OCI-LY7 (cell line): ENCODE measurements at regions not wholly inside any gene's neighbourhood (a gene's known extent, or its start where the extent isn't known, plus 50 kb on each side); places are given as distances from the start of the nearest gene placed in this dataset.

Source experiments
- EZH2phosphoT487 ChIP-seq: fragments of 200-600 bp; sonication (generic); IDR thresholded peaks from 2 replicates; pipeline ENCODE4 v1.6.1; 2018; ENCODE audit warnings: low read depth, borderline replicate concordance, mild to moderate bottlenecking, mixed run types, antibody characterized with exemption, low read length, moderate library complexity, mixed read lengths
- TF ChIP-seq, protein P1 (sequence below): fragments of 200-600 bp; sonication (generic); conservative IDR thresholded peaks from 2 replicates; pipeline ENCODE4 v1.5.1; 2014; ENCODE audit warnings: mild to moderate bottlenecking, antibody characterized with exemption, low read length, moderate library complexity, mixed read lengths

- TF ChIP-seq, protein P1, sequence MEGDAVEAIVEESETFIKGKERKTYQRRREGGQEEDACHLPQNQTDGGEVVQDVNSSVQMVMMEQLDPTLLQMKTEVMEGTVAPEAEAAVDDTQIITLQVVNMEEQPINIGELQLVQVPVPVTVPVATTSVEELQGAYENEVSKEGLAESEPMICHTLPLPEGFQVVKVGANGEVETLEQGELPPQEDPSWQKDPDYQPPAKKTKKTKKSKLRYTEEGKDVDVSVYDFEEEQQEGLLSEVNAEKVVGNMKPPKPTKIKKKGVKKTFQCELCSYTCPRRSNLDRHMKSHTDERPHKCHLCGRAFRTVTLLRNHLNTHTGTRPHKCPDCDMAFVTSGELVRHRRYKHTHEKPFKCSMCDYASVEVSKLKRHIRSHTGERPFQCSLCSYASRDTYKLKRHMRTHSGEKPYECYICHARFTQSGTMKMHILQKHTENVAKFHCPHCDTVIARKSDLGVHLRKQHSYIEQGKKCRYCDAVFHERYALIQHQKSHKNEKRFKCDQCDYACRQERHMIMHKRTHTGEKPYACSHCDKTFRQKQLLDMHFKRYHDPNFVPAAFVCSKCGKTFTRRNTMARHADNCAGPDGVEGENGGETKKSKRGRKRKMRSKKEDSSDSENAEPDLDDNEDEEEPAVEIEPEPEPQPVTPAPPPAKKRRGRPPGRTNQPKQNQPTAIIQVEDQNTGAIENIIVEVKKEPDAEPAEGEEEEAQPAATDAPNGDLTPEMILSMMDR = peak; percentile 83
- TF ChIP-seq EZH2phosphoT487 = no peak
Measured at GRCh38 chr4:149031399-149031798, 589.2 kb upstream of the NR3C2 start.
